HCT116 (cell line): ENCODE measurements at regions not wholly inside any gene's neighbourhood (a gene's known extent, or its start where the extent isn't known, plus 50 kb on each side); places are given as distances from the start of the nearest gene placed in this dataset.

Experiments
- ATAC-seq: fragments of 200-7000 bp; cut with Tn5 transposase; 2 replicates; pipeline ENCODE4 v1.9.1; 2020; ENCODE audit warnings: mild to moderate bottlenecking, moderate library complexity
- BruUV-seq: library from RNA; stranded (reverse); fragments of 400-500 nt; replicated peaks from 2 replicates; lab custom pipeline; 2021; lab: Mats Ljungman, UMichigan
- CTCF ChIA-PET: fragments of 300-600 bp; sonication (Branson Sonifier 250); formaldehyde crosslinking; loops from one replicate; lab custom pipeline; 2021; ENCODE audit warnings: antibody characterized with exemption; lab: Charles Lee
- POLR2A ChIA-PET: fragments of 300-600, 350-600 bp; sonication (Branson Sonifier 250); formaldehyde crosslinking; loops from one replicate; lab custom pipeline; 2021; ENCODE audit warnings: antibody characterized with exemption; lab: Charles Lee
- RAD21 ChIA-PET, 2 experiments: fragments of 300-600 bp; sonication (Branson Sonifier 250); formaldehyde crosslinking; loops; one replicate each; lab custom pipeline; 2023; ENCODE audit warnings: low total read pairs in 2 of 2; ENCODE audit not compliant: uncharacterized antibody in 2 of 2, unreplicated experiment in 2 of 2, low non-redundant PET in 1 of 2; lab: Charles Lee
- DNase-seq: peaks from one replicate; pipeline ENCODE4 v3.0.0-alpha.2; 2010; ENCODE audit warnings: low read depth, low spot score
- H2AFZ ChIP-seq: fragments of 200-600 bp; shearing (Covaris generic), sonication (generic); 2 replicates; pipeline ENCODE4 v1.6.1; 2017; ENCODE audit warnings: low read depth, mixed run types, mixed read lengths, antibody characterized with exemption, low read length; ENCODE audit not compliant: poor library complexity, severe bottlenecking
- H3K27ac ChIP-seq: 2 replicates; pipeline ENCODE4 v1.5.1; 2012; ENCODE audit warnings: low read depth, low read length
- H3K27me3 ChIP-seq: fragments of 200-600 bp; sonication (generic); 2 replicates; pipeline ENCODE4 v1.6.1; 2016; ENCODE audit warnings: mixed run types, low read length, mixed read lengths; ENCODE audit not compliant: insufficient read depth
- H3K36me3 ChIP-seq, 2 experiments: fragments of 200-500 bp in 1 of 2; fragments of 200-600 bp in 1 of 2; sonication (Bioruptor generic) in 1 of 2; sonication (generic) in 1 of 2; 2 replicates each; pipeline versions ENCODE4 v1.5.1 to v1.6.1; 2014 to 2016; ENCODE audit warnings: low read length in 2 of 2, inconsistent platforms in 1 of 2, mixed read lengths in 1 of 2, mixed run types in 1 of 2; ENCODE audit not compliant: insufficient read depth in 2 of 2, control insufficient read depth in 1 of 2
- H3K4me1 ChIP-seq, 2 experiments: fragments of 200-600 bp in 1 of 2; sonication (generic) in 1 of 2; 2 replicates each; pipeline versions ENCODE4 v1.5.1 to v1.6.1; 2012 to 2017; ENCODE audit warnings: low read length in 2 of 2, inconsistent platforms in 1 of 2, mild to moderate bottlenecking in 1 of 2, mixed read lengths in 1 of 2, mixed run types in 1 of 2, moderate library complexity in 1 of 2; ENCODE audit not compliant: insufficient read depth in 2 of 2, control insufficient read depth in 1 of 2
- H3K4me2 ChIP-seq: fragments of 200-600 bp; sonication (generic); 2 replicates; pipeline ENCODE4 v1.6.1; 2017; ENCODE audit warnings: mixed run types, low read length, mixed read lengths
- H3K4me3 ChIP-seq, 2 experiments: fragments of 200-600 bp in 1 of 2; sonication (generic) in 1 of 2; replicated peaks in 1 of 2; 2 replicates each; pipeline ENCODE4 v1.5.1; 2011 to 2016; ENCODE audit warnings: low read length in 2 of 2, control low read depth in 1 of 2, low read depth in 1 of 2, mild to moderate bottlenecking in 1 of 2, mixed read lengths in 1 of 2, mixed run types in 1 of 2
- H3K79me2 ChIP-seq: fragments of 200-600 bp; sonication (generic); 2 replicates; pipeline ENCODE4 v1.6.1; 2017; ENCODE audit warnings: mild to moderate bottlenecking, mixed run types, low read length, moderate library complexity, mixed read lengths; ENCODE audit not compliant: insufficient read depth
- H3K9ac ChIP-seq: fragments of 200-600 bp; sonication (generic); 2 replicates; pipeline ENCODE4 v1.6.1; 2016; ENCODE audit warnings: low read length, mixed read lengths
- H3K9me2 ChIP-seq: fragments of 200-600 bp; sonication (generic), shearing (Covaris generic); 2 replicates; pipeline ENCODE4 v1.6.1; 2017; ENCODE audit warnings: mixed run types, mild to moderate bottlenecking, moderate library complexity; ENCODE audit not compliant: insufficient read depth
- H3K9me3 ChIP-seq, 2 experiments: fragments of 200-500 bp in 1 of 2; fragments of 200-600 bp in 1 of 2; sonication (Bioruptor generic) in 1 of 2; sonication (generic) in 1 of 2; 2 replicates each; pipeline ENCODE4 v1.6.1; 2014 to 2017; ENCODE audit warnings: low read length in 2 of 2, mixed read lengths in 2 of 2, inconsistent platforms in 1 of 2, low read depth in 1 of 2, mild to moderate bottlenecking in 1 of 2, mixed run types in 1 of 2, moderate library complexity in 1 of 2; ENCODE audit not compliant: control insufficient read depth in 1 of 2, insufficient read depth in 1 of 2
- H4K20me1 ChIP-seq: fragments of 200-600 bp; sonication (generic), shearing (Covaris generic); 2 replicates; pipeline ENCODE4 v1.6.1; 2017; ENCODE audit warnings: mixed run types, mild to moderate bottlenecking, moderate library complexity; ENCODE audit not compliant: insufficient read depth
- CBX3 ChIP-seq: IDR thresholded peaks from 2 replicates; pipeline ENCODE4 v1.6.1; 2012; ENCODE audit warnings: low read depth
- CTCF ChIP-seq, 3 experiments: fragments of 200-600 bp in 1 of 3; sonication (generic) in 1 of 3; IDR thresholded peaks in 2 of 3; conservative IDR thresholded peaks in 1 of 3; 2 replicates each; pipeline ENCODE4 v1.5.1; 2012 to 2017; ENCODE audit warnings: low read depth in 2 of 3, low read length in 2 of 3, antibody characterized with exemption in 1 of 3, borderline replicate concordance in 1 of 3, control low read depth in 1 of 3, mild to moderate bottlenecking in 1 of 3, mixed read lengths in 1 of 3, mixed run types in 1 of 3, moderate library complexity in 1 of 3; ENCODE audit not compliant: insufficient read depth in 1 of 3
- FOSL1 ChIP-seq: IDR thresholded peaks from 2 replicates; pipeline ENCODE4 v1.6.1; 2012; ENCODE audit warnings: low read depth
- MAX ChIP-seq: IDR thresholded peaks from 2 replicates; pipeline ENCODE4 v1.6.1; 2012
- RAD21 ChIP-seq: IDR thresholded peaks from 2 replicates; pipeline ENCODE4 v1.6.1; 2012; ENCODE audit warnings: low read depth, mild to moderate bottlenecking
- intact Hi-C: fragments of 100-400 bp; cut with micrococcal nuclease; formaldehyde crosslinking; loops from 2 replicates; pipeline ENCODE4 v1.10.0; 2022

- TF ChIP-seq CBX3: no peak
- TF ChIP-seq FOSL1: no peak
These were observed 707.2 kb downstream of the AACS start (continued) for GRCh38 chr12:125772403-125772802.

GRCh38 chr12:125773033-125773640 lies 707.9 kb downstream of the AACS start:
- no peak for TF ChIP-seq RAD21
- peak; percentile 58 for TF ChIP-seq MAX
- TF ChIP-seq CTCF (IDR thresholded peaks at IDR 0.05 in 2 of 3, conservative IDR thresholded peaks at IDR 0.05 in 1 of 3; ENCODE audit: borderline replicate concordance in 1 of 3, insufficient read depth in 1 of 3, low read depth in 2 of 3, low read length in 2 of 3): peak in 2 of 3 experiments; percentile 44 to 54; a peak in 4 of 6 replicates
- ChIA-PET CTCF (no interaction called here), POLR2A (no interaction called here), RAD21 (no interaction called here)
- Histone ChIP-seq H3K9me3 (peaks cover 7 to 8% of the 10 kb centered on the region in 2 experiments; a peak in 2 of 4 replicates), H3K36me3 (no peaks in the 10 kb centered on the region), H3K4me3 (no peak overlapping the region), H3K4me2 (no peak overlapping the region), H4K20me1 (no peaks in the 10 kb centered on the region), H3K79me2 (no peaks in the 10 kb centered on the region), H3K9ac (no peak overlapping the region), H3K4me1 (no peaks in the 10 kb centered on the region), H3K27me3 (no peaks in the 10 kb centered on the region), H3K27ac (no peak overlapping the region), H3K9me2 (no peaks in the 10 kb centered on the region), H2AFZ (no peak overlapping the region)
- intact Hi-C loops: no loop called here
- no TSS peak for BruUV-seq
- ATAC-seq (no peak), DNase-seq (peak; percentile 6)
